Colonic mucosa (tissue), 4 donors: ENCODE measurements at regions not wholly inside any gene's neighbourhood (a gene's known extent, or its start where the extent isn't known, plus 50 kb on each side); places are given as distances from the start of the nearest gene placed in this dataset.

Source experiments
- DNase-seq: peaks from one replicate; pipeline ENCODE4 v3.0.0-alpha.2; 2020
- H3K27ac ChIP-seq: fragments of 200-600 bp; one replicate; pipeline ENCODE4 v1.8.0; 2021
- H3K27me3 ChIP-seq: fragments of 200-600 bp; one replicate; pipeline ENCODE4 v1.8.0; 2021
- H3K36me3 ChIP-seq: fragments of 200-600 bp; one replicate; pipeline ENCODE4 v1.8.0; 2021
- H3K4me1 ChIP-seq: fragments of 200-600 bp; one replicate; pipeline ENCODE4 v1.8.0; 2021; ENCODE audit warnings: mild to moderate bottlenecking
- H3K4me3 ChIP-seq: fragments of 200-600 bp; one replicate; pipeline ENCODE4 v1.8.0; 2021
- H3K9ac ChIP-seq, 2 donors: one replicate each; pipeline ENCODE4 v1.7.0; 2013; ENCODE audit warnings: control low read depth in 2 of 2, low read depth in 2 of 2, low read length in 2 of 2
- H3K9me3 ChIP-seq: fragments of 200-600 bp; one replicate; pipeline ENCODE4 v1.8.0; 2021
- CTCF ChIP-seq: fragments of 200-600 bp; IDR thresholded peaks from one replicate; pipeline ENCODE4 v1.8.0; 2022; ENCODE audit warnings: antibody characterized with exemption, mild to moderate bottlenecking
- intact Hi-C: fragments of 100-400 bp; cut with DNase I; formaldehyde crosslinking; loops from one replicate; pipeline ENCODE4 v1.14.1; 2022
- donor health status: healthy.
- donor health status: DM: no; HTN: no; CAD: no.
- donor health status: DM: no; HTN: no; CAD: no.

GRCh38 chr12:131457331-131458047 is 253.4 kb upstream of the SFSWAP start:
- no peak overlapping the region for H3K4me3 ChIP-seq
- intact Hi-C loops, result no loop called here
- H3K4me1 ChIP-seq, result no peaks in the 10 kb centered on the region
- no peaks in the 10 kb centered on the region for H3K9me3 ChIP-seq
- no peaks in the 10 kb centered on the region for H3K27me3 ChIP-seq
- H3K27ac ChIP-seq, result no peak overlapping the region
- H3K36me3 ChIP-seq, result no peaks in the 10 kb centered on the region
- no peak for TF ChIP-seq CTCF
- no peak overlapping the region for H3K9ac ChIP-seq
- no peak for DNase-seq

- DNase-seq, result no peak
- no peaks in the 10 kb centered on the region for H3K27me3 ChIP-seq
- no peak overlapping the region for H3K9ac ChIP-seq
- no peak overlapping the region for H3K4me3 ChIP-seq
- no peak overlapping the region for H3K27ac ChIP-seq
- no peak for TF ChIP-seq CTCF
- no peaks in the 10 kb centered on the region for H3K9me3 ChIP-seq
- no peaks in the 10 kb centered on the region for H3K36me3 ChIP-seq
- intact Hi-C loops, result no loop called here
- no peaks in the 10 kb centered on the region for H3K4me1 ChIP-seq
Observed at GRCh38 chr12:131458048-131458374, 252.9 kb upstream of the SFSWAP start.

- DNase-seq, result no peak
- no peak for TF ChIP-seq CTCF
- intact Hi-C loops, result no loop called here
Observed at GRCh38 chr12:131458931-131459772, 251.7 kb upstream of the SFSWAP start.

GRCh38 chr12:131459773-131460365 is 251.0 kb upstream of the SFSWAP start:
- Histone ChIP-seq H3K9me3 (no peaks in the 10 kb centered on the region), H3K27me3 (no peaks in the 10 kb centered on the region), H3K4me3 (no peak overlapping the region), H3K4me1 (no peaks in the 10 kb centered on the region), H3K9ac (no peak overlapping the region), H3K27ac (no peak overlapping the region), H3K36me3 (no peaks in the 10 kb centered on the region)
- no peak for TF ChIP-seq CTCF
- intact Hi-C loops, result no loop called here
- DNase-seq, result no peak

More at GRCh38 chr12:131458931-131459772, 251.7 kb upstream of the SFSWAP start:
- Histone ChIP-seq H3K4me3 (no peak overlapping the region), H3K9ac (no peak overlapping the region), H3K4me1 (no peaks in the 10 kb centered on the region), H3K27me3 (no peaks in the 10 kb centered on the region), H3K9me3 (no peaks in the 10 kb centered on the region), H3K36me3 (no peaks in the 10 kb centered on the region), H3K27ac (no peak overlapping the region)

- H3K9me3 ChIP-seq, result no peaks in the 10 kb centered on the region
- H3K27ac ChIP-seq, result no peak overlapping the region
- no peaks in the 10 kb centered on the region for H3K36me3 ChIP-seq
- no peak for TF ChIP-seq CTCF
- H3K9ac ChIP-seq, result no peak overlapping the region
- DNase-seq, result no peak
- H3K4me3 ChIP-seq, result no peak overlapping the region
- H3K27me3 ChIP-seq, result no peaks in the 10 kb centered on the region
- no peaks in the 10 kb centered on the region for H3K4me1 ChIP-seq
- intact Hi-C loops, result no loop called here
Observed at GRCh38 chr12:131460520-131460919, 250.4 kb upstream of the SFSWAP start.
